HG02642 (cell line): ENCODE measurements at regions not wholly inside any gene's neighbourhood (a gene's known extent, or its start where the extent isn't known, plus 50 kb on each side); places are given as distances from the start of the nearest gene placed in this dataset.
A peak's percentile ranks its signal among the peaks of the same experiment; 100 is the strongest.

ENCODE experiments used
- ATAC-seq: cut with Tn5 transposase; IDR thresholded peaks from one replicate; pipeline ENCODE4 v1.9.1; 2021; ENCODE audit warnings: mild to moderate bottlenecking; ENCODE audit not compliant: unreplicated experiment, poor library complexity

GRCh38 chr6:100269189-100269588, 195.5 kb downstream of the SIM1 start:
- no peak for ATAC-seq

GRCh38 chr6:100268326-100268725, 196.4 kb downstream of the SIM1 start:
- no peak for ATAC-seq

- no peak for ATAC-seq
Measured at GRCh38 chr6:100267721-100268123, 197.0 kb downstream of the SIM1 start.

GRCh38 chr6:100266494-100267401, 198.0 kb downstream of the SIM1 start:
- ATAC-seq, result no peak

GRCh38 chr6:100262086-100262485, 202.6 kb downstream of the SIM1 start:
- no peak for ATAC-seq

- ATAC-seq, result no peak
Measured at GRCh38 chr6:100261486-100261885, 203.2 kb downstream of the SIM1 start.

- ATAC-seq, result no peak
Measured at GRCh38 chr6:100260584-100260983, 204.1 kb downstream of the SIM1 start.

GRCh38 chr6:100259865-100260264, 204.9 kb downstream of the SIM1 start:
- ATAC-seq, result no peak

- no peak for ATAC-seq
Measured at GRCh38 chr6:100258752-100259151, 206.0 kb downstream of the SIM1 start.

- ATAC-seq, result peak; percentile 91
Measured at GRCh38 chr6:100257793-100258395, 206.8 kb downstream of the SIM1 start.

- no peak for ATAC-seq
Measured at GRCh38 chr6:100255701-100256100, 209.0 kb downstream of the SIM1 start.

- no peak for ATAC-seq
Measured at GRCh38 chr6:100247123-100247522, 217.6 kb downstream of the SIM1 start.

- ATAC-seq, result no peak
Measured at GRCh38 chr6:100246206-100246605, 218.5 kb downstream of the SIM1 start.

GRCh38 chr6:100240798-100241197, 223.9 kb downstream of the SIM1 start:
- ATAC-seq, result no peak

- ATAC-seq, result no peak
Measured at GRCh38 chr6:100237821-100238220, 226.9 kb downstream of the SIM1 start.

GRCh38 chr6:100236389-100236788, 228.3 kb downstream of the SIM1 start:
- ATAC-seq, result no peak

GRCh38 chr6:100235631-100236030, 229.1 kb downstream of the SIM1 start:
- no peak for ATAC-seq

- no peak for ATAC-seq
Measured at GRCh38 chr6:100234625-100235024, 230.1 kb downstream of the SIM1 start.

GRCh38 chr6:100232781-100233573, 231.7 kb downstream of the SIM1 start:
- ATAC-seq, result no peak

- ATAC-seq, result no peak
Measured at GRCh38 chr6:100230953-100231316, 233.8 kb downstream of the SIM1 start.
